T-helper 2 cell treated with Interferon-gamma antibody and Interleukin-4, amounts not matched to agents 5 μg/mL and 100 μg/mL, for 36 hours (primary cell): ENCODE measurements at regions not wholly inside any gene's neighbourhood (a gene's known extent, or its start where the extent isn't known, plus 50 kb on each side); places are given as distances from the start of the nearest gene placed in this dataset.

Experiments used
- DNase-seq: peaks from one replicate; pipeline ENCODE4 v3.0.0; 2021; ENCODE audit warnings: low spot score
- H3K27ac Mint-ChIP-seq: one replicate; pipeline ENCODE4 v1.8.0; 2021; ENCODE audit warnings: mild to moderate bottlenecking, mixed read lengths
- H3K27me3 Mint-ChIP-seq: one replicate; pipeline ENCODE4 v1.8.0; 2021; ENCODE audit warnings: low read depth, mixed read lengths
- H3K36me3 Mint-ChIP-seq: one replicate; pipeline ENCODE4 v1.8.0; 2021; ENCODE audit warnings: low read depth, mixed read lengths
- H3K4me1 Mint-ChIP-seq: one replicate; pipeline ENCODE4 v1.8.0; 2021; ENCODE audit warnings: low read depth, mixed read lengths
- H3K4me3 Mint-ChIP-seq: one replicate; pipeline ENCODE4 v1.8.0; 2022; ENCODE audit warnings: mild to moderate bottlenecking, moderate library complexity, mixed read lengths
- H3K9me3 Mint-ChIP-seq: one replicate; pipeline ENCODE4 v1.8.0; 2021; ENCODE audit warnings: mixed read lengths

DNA sequence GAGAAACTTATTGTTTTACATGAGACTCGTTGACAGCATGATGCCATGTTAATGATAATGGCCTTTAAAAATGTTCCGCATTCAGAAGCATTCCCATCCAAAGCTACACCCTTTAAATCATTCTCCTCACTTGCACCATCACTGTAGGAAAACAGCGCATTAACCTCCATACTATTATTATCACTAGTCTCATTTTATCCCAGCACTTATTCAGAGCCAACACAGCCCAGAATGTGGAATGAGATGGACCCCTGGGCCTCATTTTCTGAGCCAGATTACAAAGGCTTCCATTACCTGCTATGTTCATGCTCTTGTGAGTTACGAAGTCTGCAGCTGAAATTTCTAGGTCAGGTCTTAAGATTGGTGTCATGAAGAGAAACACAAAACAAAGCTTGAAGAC lies 159.4 kb downstream of the HS3ST3A1 start:
- Mint-ChIP-seq H3K27ac (no peak overlapping the region), H3K4me3 (no peak overlapping the region), H3K27me3 (no peaks in the 10 kb centered on the region), H3K36me3 (no peaks in the 10 kb centered on the region), H3K4me1 (no peaks in the 10 kb centered on the region), H3K9me3 (no peaks in the 10 kb centered on the region)
- no peak for DNase-seq

DNA sequence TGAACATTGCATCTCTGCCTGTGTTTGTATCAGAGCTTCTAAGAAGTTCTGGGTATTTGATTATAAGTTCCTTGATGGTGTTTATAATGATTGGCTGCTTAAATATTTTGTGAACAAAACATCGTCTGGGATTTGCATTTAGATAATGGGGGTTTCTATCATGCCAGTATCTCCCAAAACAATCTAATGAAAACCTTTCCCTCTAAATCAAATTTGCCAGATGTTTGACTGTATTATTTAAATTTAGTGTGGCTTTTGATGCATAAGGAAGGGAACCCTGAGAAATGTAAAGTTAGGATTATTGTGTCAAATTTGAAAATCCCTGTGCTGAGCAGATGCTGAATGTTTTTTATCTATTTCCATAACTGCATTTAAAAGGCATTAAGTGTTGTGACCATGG lies 159.9 kb downstream of the HS3ST3A1 start:
- Mint-ChIP-seq H3K27ac (no peak overlapping the region), H3K36me3 (no peaks in the 10 kb centered on the region), H3K9me3 (no peaks in the 10 kb centered on the region), H3K4me1 (no peaks in the 10 kb centered on the region), H3K27me3 (no peaks in the 10 kb centered on the region), H3K4me3 (no peak overlapping the region)
- DNase-seq = no peak

DNA sequence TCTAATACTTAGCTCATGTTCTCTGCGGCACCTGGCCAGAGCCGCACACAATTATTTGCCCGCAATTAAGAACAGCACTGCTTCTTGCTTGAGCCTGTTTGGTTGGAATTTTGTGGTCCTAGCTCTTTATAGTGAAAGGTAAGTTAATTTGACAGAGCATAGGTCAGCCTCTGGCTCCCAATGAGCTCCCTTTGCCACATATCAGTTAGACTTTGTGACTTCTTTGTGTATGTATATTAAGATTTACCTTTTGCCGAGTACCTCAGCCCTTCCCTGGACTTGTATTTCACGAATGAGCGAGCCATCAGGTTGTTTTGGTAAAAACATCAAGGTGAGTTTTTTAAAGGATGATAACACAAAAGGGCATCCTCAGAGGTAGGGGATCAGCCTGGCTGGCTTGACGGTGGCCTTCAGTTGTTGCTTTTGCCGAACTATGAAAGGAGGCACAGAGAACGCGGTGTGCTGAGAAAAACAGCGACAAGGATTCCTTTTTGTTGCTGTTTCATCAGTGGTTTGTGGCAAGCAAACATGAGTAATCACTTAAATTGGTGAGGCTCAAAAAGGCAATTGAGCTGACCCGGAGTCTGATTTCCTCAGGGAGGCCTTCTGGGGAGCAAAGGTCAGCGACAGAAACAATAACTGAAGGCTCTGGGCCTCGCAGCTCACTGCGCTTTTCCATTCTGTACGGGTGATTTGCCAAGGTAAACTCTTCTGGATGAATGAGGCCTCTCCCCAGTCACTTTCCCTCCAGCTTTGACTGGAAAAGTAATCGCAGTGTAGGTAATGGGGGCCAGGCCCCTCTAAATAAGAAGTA lies 163.6 kb downstream of the HS3ST3A1 start:
- no peaks in the 10 kb centered on the region for H3K4me1 Mint-ChIP-seq
- H3K36me3 Mint-ChIP-seq = no peaks in the 10 kb centered on the region
- no peaks in the 10 kb centered on the region for H3K27me3 Mint-ChIP-seq
- no peak for DNase-seq
- no peak overlapping the region for H3K27ac Mint-ChIP-seq
- no peak overlapping the region for H3K4me3 Mint-ChIP-seq
- no peaks in the 10 kb centered on the region for H3K9me3 Mint-ChIP-seq

DNA sequence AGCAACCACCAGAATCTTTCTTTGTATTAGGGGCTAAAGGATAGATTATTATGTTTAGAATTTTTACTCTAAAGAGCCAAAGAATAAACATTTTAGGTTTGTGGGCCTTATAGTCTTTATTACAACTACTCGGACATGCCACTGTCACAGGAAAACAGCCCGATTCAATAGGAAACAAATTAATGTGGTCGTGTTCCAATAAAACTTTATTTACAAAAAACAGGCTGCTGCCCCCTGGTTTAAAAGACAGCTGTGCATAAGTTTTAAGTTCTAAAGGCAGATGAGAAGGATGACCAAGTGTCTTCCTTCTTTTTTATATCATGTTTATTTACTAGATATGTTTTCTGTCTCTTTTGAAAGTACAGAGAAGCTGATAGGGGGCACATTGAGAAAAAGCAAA lies 166.5 kb downstream of the HS3ST3A1 start:
- Mint-ChIP-seq H3K27ac (no peak overlapping the region), H3K4me1 (no peaks in the 10 kb centered on the region), H3K4me3 (no peak overlapping the region), H3K9me3 (no peaks in the 10 kb centered on the region), H3K27me3 (no peaks in the 10 kb centered on the region), H3K36me3 (no peaks in the 10 kb centered on the region)
- DNase-seq = no peak

DNA sequence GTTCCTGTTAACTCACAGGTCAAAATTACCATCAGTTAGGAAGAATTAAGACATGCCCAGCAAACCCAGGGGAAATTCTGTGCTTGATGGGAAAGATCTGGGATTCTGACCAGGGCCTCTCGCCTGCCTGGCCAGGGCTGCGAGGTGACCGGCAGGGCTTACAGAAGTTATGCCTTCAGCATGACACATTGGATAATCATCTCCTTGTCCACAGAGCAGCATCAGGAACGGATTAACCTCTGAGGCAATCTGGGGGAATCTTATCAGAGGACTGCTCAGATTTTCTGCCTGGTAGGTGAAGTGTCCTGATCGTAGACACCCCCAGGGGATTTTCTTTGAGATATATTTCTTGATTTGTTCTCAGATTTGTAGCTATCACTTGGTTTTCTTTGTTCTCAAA lies 172.5 kb downstream of the HS3ST3A1 start:
- H3K4me1 Mint-ChIP-seq = no peaks in the 10 kb centered on the region
- DNase-seq = no peak
- no peaks in the 10 kb centered on the region for H3K9me3 Mint-ChIP-seq
- no peak overlapping the region for H3K27ac Mint-ChIP-seq
- H3K27me3 Mint-ChIP-seq = no peaks in the 10 kb centered on the region
- H3K4me3 Mint-ChIP-seq = no peak overlapping the region
- H3K36me3 Mint-ChIP-seq = no peaks in the 10 kb centered on the region

DNA sequence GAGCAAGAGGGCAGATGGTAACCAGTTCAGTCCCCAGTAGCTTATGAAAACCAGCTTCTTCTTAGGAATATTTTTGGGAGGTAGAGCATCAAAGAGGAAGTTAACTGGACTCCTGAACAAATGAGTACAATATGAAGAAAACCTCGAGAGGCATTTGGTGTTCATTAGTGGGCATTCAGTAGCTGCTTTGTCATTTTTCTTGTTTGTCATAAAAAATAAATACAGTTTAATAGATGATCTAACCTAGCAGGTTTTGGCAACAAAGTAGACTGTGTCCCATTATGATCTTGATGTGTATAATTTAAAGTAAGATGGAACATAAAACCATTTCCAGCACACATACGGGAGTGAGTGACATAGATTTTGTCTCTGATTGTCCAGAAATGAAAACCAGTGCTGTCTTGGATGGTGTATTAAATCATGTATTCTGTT lies 173.1 kb downstream of the HS3ST3A1 start:
- no peaks in the 10 kb centered on the region for H3K4me1 Mint-ChIP-seq
- H3K4me3 Mint-ChIP-seq = no peak overlapping the region
- H3K36me3 Mint-ChIP-seq = no peaks in the 10 kb centered on the region
- H3K27ac Mint-ChIP-seq = no peak overlapping the region
- H3K27me3 Mint-ChIP-seq = no peaks in the 10 kb centered on the region
- DNase-seq = no peak
- H3K9me3 Mint-ChIP-seq = no peaks in the 10 kb centered on the region

DNA sequence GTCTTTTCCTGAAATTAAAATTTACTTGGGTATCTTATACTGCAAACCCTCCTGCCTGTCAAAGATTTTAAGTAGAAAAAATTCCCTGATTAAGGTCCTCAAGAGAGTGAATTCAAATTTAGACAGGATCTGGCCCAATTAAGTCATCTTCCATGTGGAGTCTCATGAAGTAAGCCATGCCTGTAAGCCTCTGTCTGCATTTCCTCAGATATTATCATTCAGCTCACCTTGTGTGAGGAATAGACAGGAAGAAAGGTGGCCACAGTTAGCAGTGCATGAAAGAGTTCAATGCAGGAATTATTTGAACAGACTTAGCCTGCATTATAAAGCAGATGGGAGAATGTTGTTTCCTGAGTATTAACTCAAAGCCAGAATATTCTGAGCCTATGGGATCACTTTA lies 174.7 kb downstream of the HS3ST3A1 start:
- Mint-ChIP-seq H3K27me3 (no peaks in the 10 kb centered on the region), H3K4me1 (no peaks in the 10 kb centered on the region), H3K4me3 (no peak overlapping the region), H3K36me3 (no peaks in the 10 kb centered on the region), H3K27ac (no peak overlapping the region), H3K9me3 (no peaks in the 10 kb centered on the region)
- no peak for DNase-seq

DNA sequence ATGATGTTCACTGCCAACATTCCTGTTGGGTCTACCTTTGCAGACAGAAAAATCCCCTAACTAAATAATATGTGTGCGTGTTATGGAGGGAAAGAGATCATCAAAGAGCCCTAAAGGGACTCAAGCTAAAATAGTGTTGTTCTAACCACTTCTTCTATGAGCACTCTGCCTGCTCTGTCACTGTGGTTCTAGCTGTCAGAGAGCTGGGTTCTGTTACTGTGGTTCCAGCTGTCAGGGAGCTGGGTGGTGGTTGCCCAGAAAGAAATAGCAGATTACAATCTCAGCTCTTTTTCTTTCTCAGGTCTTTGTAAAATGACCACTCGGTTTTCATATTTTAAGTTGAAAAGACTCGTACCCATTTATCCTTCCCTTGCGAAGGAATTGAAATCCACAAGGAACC lies 176.3 kb downstream of the HS3ST3A1 start:
- no peak overlapping the region for H3K4me3 Mint-ChIP-seq
- no peak overlapping the region for H3K27ac Mint-ChIP-seq
- H3K27me3 Mint-ChIP-seq = no peaks in the 10 kb centered on the region
- no peaks in the 10 kb centered on the region for H3K4me1 Mint-ChIP-seq
- no peak for DNase-seq
- H3K36me3 Mint-ChIP-seq = no peaks in the 10 kb centered on the region
- H3K9me3 Mint-ChIP-seq = no peaks in the 10 kb centered on the region

DNA sequence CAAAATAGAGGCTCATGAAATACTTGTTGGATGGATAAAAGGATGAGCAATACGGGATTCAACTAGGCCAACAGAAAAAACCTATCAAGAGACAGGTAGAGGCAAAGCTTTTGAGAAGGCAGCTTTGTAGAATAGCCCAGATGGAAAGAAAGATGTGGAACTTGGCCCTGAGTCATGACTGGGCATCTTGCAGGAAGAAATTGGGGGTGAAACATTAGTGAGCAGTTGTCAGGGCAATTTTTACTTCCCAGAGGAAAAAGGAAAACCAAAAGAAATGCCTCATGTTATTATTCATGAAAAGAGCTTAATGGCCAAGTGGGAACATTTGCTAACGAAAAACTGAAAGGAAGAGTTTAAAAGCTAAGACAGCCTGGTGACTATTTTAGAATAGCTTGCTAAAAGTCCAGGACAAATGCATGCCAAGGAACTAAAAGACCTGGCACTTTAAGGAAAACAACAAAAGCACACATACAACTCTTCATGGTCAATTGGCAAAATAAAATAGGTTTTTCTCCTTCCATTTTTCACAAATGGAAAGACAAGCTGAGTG lies 180.1 kb downstream of the HS3ST3A1 start:
- Mint-ChIP-seq H3K27ac (no peak overlapping the region), H3K36me3 (no peaks in the 10 kb centered on the region), H3K9me3 (no peaks in the 10 kb centered on the region), H3K4me3 (no peak overlapping the region), H3K27me3 (no peaks in the 10 kb centered on the region), H3K4me1 (no peaks in the 10 kb centered on the region)
- DNase-seq = no peak

DNA sequence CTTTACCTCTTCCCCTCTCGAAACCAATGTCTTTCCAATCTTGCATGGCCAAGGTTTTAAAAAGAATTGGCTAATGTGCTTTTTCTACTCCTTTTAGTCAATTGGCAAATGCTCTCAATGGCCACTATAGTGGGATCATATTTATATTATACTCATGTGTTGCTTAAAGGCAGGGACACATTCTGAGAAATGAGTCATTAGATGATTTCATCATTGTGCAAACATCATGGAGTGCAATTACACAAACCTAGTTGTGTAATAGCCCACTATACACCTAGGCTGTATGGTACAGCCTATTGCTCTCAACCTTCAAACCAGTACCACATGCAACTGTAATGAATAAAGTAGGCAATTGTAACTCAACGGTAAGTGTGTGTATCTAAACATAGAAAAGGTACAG lies 180.9 kb downstream of the HS3ST3A1 start:
- Mint-ChIP-seq H3K4me1 (no peaks in the 10 kb centered on the region), H3K27ac (no peak overlapping the region), H3K4me3 (no peak overlapping the region), H3K36me3 (no peaks in the 10 kb centered on the region), H3K9me3 (no peaks in the 10 kb centered on the region), H3K27me3 (no peaks in the 10 kb centered on the region)
- DNase-seq = no peak

DNA sequence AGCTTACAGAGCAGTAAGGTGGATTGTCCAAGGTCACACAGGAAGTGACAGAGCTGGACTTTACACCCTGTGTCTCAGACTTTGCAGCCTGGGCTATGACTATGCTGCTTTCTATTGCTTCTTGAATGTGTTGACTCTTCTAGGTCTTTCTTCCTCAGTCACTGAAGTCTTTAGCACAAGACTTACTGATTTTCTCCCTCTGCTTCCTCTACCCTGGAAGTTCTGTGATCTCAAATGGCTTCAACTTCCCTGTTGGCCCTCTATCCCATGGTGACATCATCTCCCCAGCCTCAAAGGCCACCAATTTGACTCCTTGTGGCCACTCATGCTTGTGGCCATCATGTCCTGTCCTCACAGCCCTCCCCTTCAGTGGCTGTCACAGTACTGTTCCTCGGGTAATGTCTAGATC lies 181.3 kb downstream of the HS3ST3A1 start:
- no peaks in the 10 kb centered on the region for H3K4me1 Mint-ChIP-seq
- DNase-seq = no peak
- no peaks in the 10 kb centered on the region for H3K27me3 Mint-ChIP-seq
- H3K36me3 Mint-ChIP-seq = no peaks in the 10 kb centered on the region
- H3K9me3 Mint-ChIP-seq = no peaks in the 10 kb centered on the region
- no peak overlapping the region for H3K27ac Mint-ChIP-seq
- H3K4me3 Mint-ChIP-seq = no peak overlapping the region

DNA sequence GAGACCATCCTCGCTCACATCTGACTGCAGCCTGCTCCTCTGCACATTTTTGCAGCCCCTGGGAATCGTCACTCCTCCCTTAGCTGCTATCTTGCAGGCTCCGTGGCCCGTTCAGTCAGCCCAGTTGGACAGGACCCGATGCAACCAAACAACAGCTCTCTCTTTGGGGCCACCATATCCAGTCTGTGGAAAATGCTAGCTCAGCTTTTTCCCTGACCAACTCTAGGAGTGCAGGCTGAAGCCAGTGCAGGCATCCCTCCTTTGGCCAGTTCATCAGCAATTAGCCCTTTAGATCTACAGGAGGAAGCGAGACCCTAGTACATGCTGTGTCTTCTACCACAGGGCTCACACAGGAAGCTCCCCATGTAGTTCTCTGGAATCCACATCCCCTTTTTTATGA lies 182.1 kb downstream of the HS3ST3A1 start:
- no peaks in the 10 kb centered on the region for H3K4me1 Mint-ChIP-seq
- DNase-seq = no peak
- H3K9me3 Mint-ChIP-seq = no peaks in the 10 kb centered on the region
- no peaks in the 10 kb centered on the region for H3K36me3 Mint-ChIP-seq
- H3K27me3 Mint-ChIP-seq = no peaks in the 10 kb centered on the region
- no peak overlapping the region for H3K4me3 Mint-ChIP-seq
- H3K27ac Mint-ChIP-seq = no peak overlapping the region

DNA sequence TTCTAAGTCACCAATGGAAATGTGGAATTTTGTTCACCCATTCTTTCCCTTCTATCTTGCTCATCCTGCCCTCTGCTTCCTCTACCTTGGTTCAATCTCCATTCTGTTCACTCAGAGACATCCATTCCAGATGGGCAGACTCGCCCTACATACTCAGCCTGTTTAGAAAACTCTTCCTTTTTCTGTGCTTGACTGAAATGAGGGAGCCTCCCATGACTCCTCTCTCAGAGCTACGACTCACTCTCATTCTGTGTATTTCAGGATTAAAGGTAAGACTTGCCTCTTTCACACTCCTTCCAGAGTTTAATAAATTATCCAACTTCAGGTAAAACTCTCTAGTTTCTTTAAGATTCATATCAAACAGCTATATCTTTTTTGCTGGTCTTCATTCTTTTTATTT lies 182.8 kb downstream of the HS3ST3A1 start:
- no peak overlapping the region for H3K27ac Mint-ChIP-seq
- no peak for DNase-seq
- H3K4me1 Mint-ChIP-seq = no peaks in the 10 kb centered on the region
- no peaks in the 10 kb centered on the region for H3K27me3 Mint-ChIP-seq
- H3K9me3 Mint-ChIP-seq = no peaks in the 10 kb centered on the region
- H3K36me3 Mint-ChIP-seq = no peaks in the 10 kb centered on the region
- H3K4me3 Mint-ChIP-seq = no peak overlapping the region

DNA sequence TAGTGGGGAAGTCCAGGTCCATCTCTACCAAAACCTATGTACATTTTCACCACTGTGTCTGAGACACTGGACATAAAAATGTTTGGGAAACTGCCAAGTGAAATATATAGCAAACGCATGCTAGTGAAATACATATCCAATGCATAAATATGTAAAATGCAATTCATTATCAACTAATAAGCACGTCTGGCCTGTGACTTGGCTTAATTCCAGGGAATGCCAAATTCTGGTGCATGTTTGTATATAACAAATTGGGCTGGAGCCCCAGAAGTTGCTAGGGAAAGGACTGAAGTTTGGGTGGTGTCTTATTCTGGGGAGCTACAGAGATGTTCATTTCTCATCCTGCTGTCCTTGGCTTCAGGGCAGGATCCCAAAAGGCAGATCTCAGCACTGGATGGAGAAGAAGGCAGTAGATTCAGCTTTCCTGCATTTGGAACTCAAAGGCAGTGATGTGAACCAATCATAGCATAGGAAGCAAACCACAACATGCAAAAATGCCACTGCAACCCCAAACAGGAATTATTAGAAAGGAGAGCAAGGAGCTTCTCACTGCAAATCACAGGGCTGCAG lies 184.3 kb downstream of the HS3ST3A1 start:
- H3K27me3 Mint-ChIP-seq = no peaks in the 10 kb centered on the region
- no peak for DNase-seq
- no peaks in the 10 kb centered on the region for H3K4me1 Mint-ChIP-seq
- no peak overlapping the region for H3K4me3 Mint-ChIP-seq
- H3K9me3 Mint-ChIP-seq = no peaks in the 10 kb centered on the region
- H3K36me3 Mint-ChIP-seq = no peaks in the 10 kb centered on the region
- H3K27ac Mint-ChIP-seq = no peak overlapping the region
